OCI-LY3 (cell line): ENCODE measurements at regions not wholly inside any gene's neighbourhood (a gene's known extent, or its start where the extent isn't known, plus 50 kb on each side); places are given as distances from the start of the nearest gene placed in this dataset.

Experiments used
- H2AFZ ChIP-seq: fragments of 200-600, 300-600 bp; shearing (Covaris generic); 2 replicates; pipeline ENCODE4 v1.6.0; 2014; ENCODE audit warnings: antibody characterized with exemption, low read depth, low read length
- H3K27ac ChIP-seq: fragments of 200-600, 300-600 bp; sonication (generic); 2 replicates; pipeline ENCODE4 v1.5.1; 2014; ENCODE audit warnings: mild to moderate bottlenecking, low read length, moderate library complexity, mixed read lengths
- H3K27me3 ChIP-seq: fragments of 200-600, 300-600 bp; sonication (generic); 2 replicates; pipeline ENCODE4 v1.6.1; 2014; ENCODE audit warnings: low read depth, low read length, mixed read lengths
- H3K36me3 ChIP-seq: fragments of 200-600, 300-600 bp; sonication (generic); replicated peaks from 2 replicates; pipeline ENCODE3; 2014; ENCODE audit warnings: low read depth, low read length, mixed read lengths
- H3K4me1 ChIP-seq: fragments of 300-600, 200-600 bp; sonication (generic); 2 replicates; pipeline ENCODE4 v1.6.1; 2014; ENCODE audit warnings: low read length, mixed read lengths
- H3K4me2 ChIP-seq: fragments of 200-600, 300-600 bp; sonication (generic); 2 replicates; pipeline ENCODE4 v1.6.1; 2014; ENCODE audit warnings: low read length, mixed read lengths
- H3K4me3 ChIP-seq: fragments of 300-600, 200-600 bp; sonication (generic); 2 replicates; pipeline ENCODE4 v1.5.1; 2014; ENCODE audit warnings: antibody characterized with exemption, mild to moderate bottlenecking, low read length, moderate library complexity
- H3K79me2 ChIP-seq: fragments of 300-600, 200-600 bp; shearing (Covaris generic); 2 replicates; pipeline ENCODE4 v1.6.1; 2014; ENCODE audit warnings: mild to moderate bottlenecking, low read length, mixed read lengths
- H3K9ac ChIP-seq: fragments of 300-600, 200-600 bp; shearing (Covaris generic); 2 replicates; pipeline ENCODE4 v1.6.0; 2014; ENCODE audit warnings: mild to moderate bottlenecking, low read length, moderate library complexity
- H3K9me3 ChIP-seq: fragments of 200-600, 300-600 bp; shearing (Covaris generic); 2 replicates; pipeline ENCODE4 v1.6.1; 2014; ENCODE audit warnings: low read length, mixed read lengths; ENCODE audit not compliant: insufficient read depth
- H4K20me1 ChIP-seq: fragments of 200-600, 300-600 bp; sonication (generic); 2 replicates; pipeline ENCODE4 v1.6.1; 2016; ENCODE audit warnings: low read length, mixed read lengths; ENCODE audit not compliant: insufficient read depth
- EZH2phosphoT487 ChIP-seq: fragments of 200-600 bp; shearing (Covaris generic); IDR thresholded peaks from 2 replicates; pipeline ENCODE4 v1.6.1; 2018; ENCODE audit warnings: antibody characterized with exemption, mixed run types, low read depth
- TF ChIP-seq, protein P1 (sequence below): fragments of 200-600, 300-600 bp; sonication (generic); IDR thresholded peaks from 2 replicates; pipeline ENCODE4 v1.5.1; 2014; ENCODE audit warnings: antibody characterized with exemption, low read length, low read depth

DNA sequence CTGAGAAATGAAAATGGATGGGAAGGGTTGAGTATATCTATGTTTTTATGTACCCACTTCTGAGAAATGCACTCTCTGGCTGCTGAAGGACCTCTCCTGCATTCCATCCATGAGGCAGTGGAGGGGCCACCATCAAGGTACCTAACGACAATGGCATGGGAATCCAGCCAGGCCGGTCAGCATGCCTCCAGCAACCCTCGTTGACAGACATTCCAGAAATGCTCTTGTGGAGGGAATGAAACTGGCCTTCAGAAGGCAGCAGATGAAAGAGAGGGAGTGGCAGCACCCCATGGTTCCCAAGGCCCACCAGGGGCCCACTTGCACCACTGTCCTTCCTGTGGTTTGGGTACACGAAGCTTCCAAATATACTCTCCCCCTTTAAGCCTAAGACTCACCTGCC is 269.0 kb downstream of the ARHGAP12 start:
- no peaks in the 10 kb centered on the region for H3K36me3 ChIP-seq
- TF ChIP-seq EZH2phosphoT487 = no peak
- TF ChIP-seq, protein P1, sequence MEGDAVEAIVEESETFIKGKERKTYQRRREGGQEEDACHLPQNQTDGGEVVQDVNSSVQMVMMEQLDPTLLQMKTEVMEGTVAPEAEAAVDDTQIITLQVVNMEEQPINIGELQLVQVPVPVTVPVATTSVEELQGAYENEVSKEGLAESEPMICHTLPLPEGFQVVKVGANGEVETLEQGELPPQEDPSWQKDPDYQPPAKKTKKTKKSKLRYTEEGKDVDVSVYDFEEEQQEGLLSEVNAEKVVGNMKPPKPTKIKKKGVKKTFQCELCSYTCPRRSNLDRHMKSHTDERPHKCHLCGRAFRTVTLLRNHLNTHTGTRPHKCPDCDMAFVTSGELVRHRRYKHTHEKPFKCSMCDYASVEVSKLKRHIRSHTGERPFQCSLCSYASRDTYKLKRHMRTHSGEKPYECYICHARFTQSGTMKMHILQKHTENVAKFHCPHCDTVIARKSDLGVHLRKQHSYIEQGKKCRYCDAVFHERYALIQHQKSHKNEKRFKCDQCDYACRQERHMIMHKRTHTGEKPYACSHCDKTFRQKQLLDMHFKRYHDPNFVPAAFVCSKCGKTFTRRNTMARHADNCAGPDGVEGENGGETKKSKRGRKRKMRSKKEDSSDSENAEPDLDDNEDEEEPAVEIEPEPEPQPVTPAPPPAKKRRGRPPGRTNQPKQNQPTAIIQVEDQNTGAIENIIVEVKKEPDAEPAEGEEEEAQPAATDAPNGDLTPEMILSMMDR = no peak
- peaks cover 8% of the 10 kb centered on the region; the same call in 1 of the 2 replicates for H3K27me3 ChIP-seq
- no peak overlapping the region for H2AFZ ChIP-seq
- no peaks in the 10 kb centered on the region for H3K9me3 ChIP-seq
- H3K9ac ChIP-seq = no peak overlapping the region
- no peaks in the 10 kb centered on the region for H3K4me1 ChIP-seq
- H3K79me2 ChIP-seq = no peaks in the 10 kb centered on the region
- no peak overlapping the region for H3K4me2 ChIP-seq
- no peak overlapping the region for H3K27ac ChIP-seq
- H3K4me3 ChIP-seq = no peak overlapping the region
- H4K20me1 ChIP-seq = no peaks in the 10 kb centered on the region

DNA sequence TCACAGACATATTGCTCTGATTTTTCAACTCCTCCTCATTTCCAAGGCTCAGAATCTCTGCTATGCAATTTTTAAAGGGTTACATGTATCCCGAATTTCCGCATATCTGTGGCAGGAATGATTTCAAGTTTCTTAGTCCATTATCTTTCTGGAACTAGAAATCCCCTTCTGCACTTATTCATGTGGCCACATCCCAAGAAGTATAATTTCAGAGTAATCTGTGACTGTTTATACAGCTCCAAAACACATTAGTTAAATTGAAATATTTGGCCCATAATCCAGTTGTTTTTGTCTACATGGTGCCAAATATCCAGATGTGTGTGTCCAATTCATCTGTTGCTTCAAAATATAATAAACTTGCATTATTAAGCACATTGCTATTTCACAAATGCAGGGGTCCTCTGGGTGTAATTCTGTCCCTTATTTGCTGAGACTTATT is 271.2 kb downstream of the ARHGAP12 start:
- no peak overlapping the region for H3K4me3 ChIP-seq
- no peaks in the 10 kb centered on the region for H3K4me1 ChIP-seq
- H3K9ac ChIP-seq = no peak overlapping the region
- H3K36me3 ChIP-seq = no peaks in the 10 kb centered on the region
- no peaks in the 10 kb centered on the region for H3K9me3 ChIP-seq
- H3K79me2 ChIP-seq = no peaks in the 10 kb centered on the region
- TF ChIP-seq EZH2phosphoT487 = no peak
- TF ChIP-seq, protein P1 = no peak
- peaks cover 11% of the 10 kb centered on the region; the same call in 1 of the 2 replicates for H3K27me3 ChIP-seq
- no peak overlapping the region for H2AFZ ChIP-seq
- no peaks in the 10 kb centered on the region for H4K20me1 ChIP-seq
- H3K27ac ChIP-seq = no peak overlapping the region
- H3K4me2 ChIP-seq = no peak overlapping the region

DNA sequence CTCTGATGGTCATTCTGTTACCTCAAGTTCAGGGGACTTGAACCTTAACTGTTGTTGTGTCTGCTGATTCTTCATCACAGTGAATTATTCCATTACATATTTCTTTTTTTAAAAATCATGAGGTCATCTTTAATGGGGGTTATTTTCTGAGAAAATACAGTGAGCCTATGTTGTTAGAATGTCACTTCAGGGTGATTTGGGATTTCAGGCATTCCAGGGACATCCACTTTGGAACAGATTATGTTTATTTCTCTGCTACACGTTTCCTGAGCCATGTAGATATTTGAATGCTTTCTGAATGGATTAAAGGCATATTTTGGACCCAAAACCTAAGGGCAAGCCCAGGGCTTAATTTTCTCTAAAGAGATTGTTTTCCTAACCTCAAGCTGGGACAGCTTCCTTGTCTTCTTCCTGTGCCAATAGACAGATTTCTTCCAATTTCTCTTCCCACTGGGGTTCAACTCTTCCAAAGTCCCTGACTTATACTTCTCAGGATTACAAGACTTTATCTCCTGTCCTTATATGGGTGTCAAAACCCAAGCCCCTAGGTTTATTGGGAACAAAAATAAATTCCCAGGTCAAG is 271.7 kb downstream of the ARHGAP12 start:
- H3K9me3 ChIP-seq = no peaks in the 10 kb centered on the region
- H3K4me3 ChIP-seq = no peak overlapping the region
- peaks cover 11% of the 10 kb centered on the region; the same call in 1 of the 2 replicates for H3K27me3 ChIP-seq
- no peaks in the 10 kb centered on the region for H3K36me3 ChIP-seq
- H2AFZ ChIP-seq = no peak overlapping the region
- TF ChIP-seq, protein P1 = no peak
- no peak for TF ChIP-seq EZH2phosphoT487
- H3K79me2 ChIP-seq = no peaks in the 10 kb centered on the region
- no peak overlapping the region for H3K4me2 ChIP-seq
- H3K27ac ChIP-seq = no peak overlapping the region
- H3K4me1 ChIP-seq = no peaks in the 10 kb centered on the region
- no peaks in the 10 kb centered on the region for H4K20me1 ChIP-seq
- no peak overlapping the region for H3K9ac ChIP-seq

DNA sequence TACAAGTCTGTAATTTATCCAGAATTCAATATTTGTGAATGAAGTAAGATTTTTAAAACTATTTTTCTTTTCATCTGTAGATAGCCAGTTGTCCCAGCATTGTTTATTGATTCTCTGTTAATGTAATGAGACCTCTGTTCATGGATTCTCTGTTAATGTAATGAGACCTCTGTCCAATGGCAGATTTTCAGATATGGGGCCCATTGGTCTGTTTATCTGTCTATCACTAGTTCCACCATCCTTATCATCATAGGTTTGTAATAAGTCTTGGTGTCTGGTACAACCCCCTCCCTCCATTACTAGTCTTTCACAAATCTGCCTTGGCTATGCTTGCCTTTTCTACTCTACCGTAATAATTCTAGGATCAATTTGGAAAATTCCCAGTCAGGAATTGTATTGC is 276.6 kb downstream of the ARHGAP12 start:
- H3K4me1 ChIP-seq = no peaks in the 10 kb centered on the region
- TF ChIP-seq, protein P1 = no peak
- no peak for TF ChIP-seq EZH2phosphoT487
- no peak overlapping the region for H3K4me3 ChIP-seq
- no peak overlapping the region for H3K4me2 ChIP-seq
- H3K9ac ChIP-seq = no peak overlapping the region
- no peaks in the 10 kb centered on the region for H3K36me3 ChIP-seq
- H4K20me1 ChIP-seq = no peaks in the 10 kb centered on the region
- no peaks in the 10 kb centered on the region for H3K79me2 ChIP-seq
- H2AFZ ChIP-seq = no peak overlapping the region
- H3K27me3 ChIP-seq = peaks cover 11% of the 10 kb centered on the region; the same call in 1 of the 2 replicates
- no peaks in the 10 kb centered on the region for H3K9me3 ChIP-seq
- H3K27ac ChIP-seq = no peak overlapping the region
